ENCODE measurements at regions not wholly inside any gene's neighbourhood (a gene's known extent, or its start where the extent isn't known, plus 50 kb on each side); places are given as distances from the start of the nearest gene placed in this dataset.

DNA sequence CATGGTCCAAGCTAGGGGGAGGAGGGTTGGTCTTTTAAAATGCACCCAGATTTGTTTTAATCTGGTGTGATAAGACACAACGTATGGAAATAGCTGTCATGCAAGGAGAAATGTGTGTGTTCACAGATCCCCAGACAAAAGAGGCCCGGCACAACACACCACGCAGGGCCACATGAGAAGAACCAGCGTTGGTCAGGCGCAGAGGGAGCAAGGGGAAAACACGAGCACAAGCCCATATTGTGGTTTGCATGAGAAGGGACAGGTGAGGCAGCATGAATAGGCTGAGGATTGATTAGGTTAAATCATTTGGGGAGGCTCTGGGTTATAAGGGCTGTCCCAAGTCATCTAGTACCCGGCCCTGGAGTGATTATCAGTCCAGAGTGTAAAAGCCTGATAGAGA is 272.5 kb upstream of the NCKAP5 start:
- no peak overlapping the region for H3K4me3 ChIP-seq (ENCODE audit: low read length)
- no peak for TF ChIP-seq CTCF (conservative IDR thresholded peaks at IDR 0.05; ENCODE audit: low read length)
- DNase-seq (ENCODE audit: low read depth) = no peak

DNA sequence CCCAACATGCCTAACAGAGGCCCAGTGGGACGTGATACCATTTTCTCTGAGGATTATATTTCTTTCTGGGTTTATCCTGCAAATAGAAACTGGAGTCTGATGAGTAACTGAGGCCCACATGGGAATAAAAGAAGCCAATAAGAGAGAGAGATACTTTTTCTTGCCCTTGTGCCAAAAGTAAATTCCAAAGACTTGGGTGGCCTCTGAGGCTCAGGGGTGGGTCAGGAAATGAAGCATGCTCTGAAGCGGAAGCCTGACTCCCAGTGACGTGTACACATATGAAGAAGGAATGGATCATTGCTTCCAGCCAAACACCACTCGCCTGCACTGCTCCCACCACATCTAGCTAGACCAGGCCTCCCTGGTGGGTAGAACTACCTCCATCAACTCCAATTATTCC is 273.6 kb upstream of the NCKAP5 start:
- no peak for TF ChIP-seq CTCF (conservative IDR thresholded peaks at IDR 0.05; ENCODE audit: low read length)
- peak; percentile 91 for DNase-seq (ENCODE audit: low read depth)
- H3K4me3 ChIP-seq (ENCODE audit: low read length) = no peak overlapping the region

GRCh38 chr2:133842446-133842845 is 274.2 kb upstream of the NCKAP5 start:
- TF ChIP-seq CTCF (conservative IDR thresholded peaks at IDR 0.05; ENCODE audit: low read length) = no peak
- no peak overlapping the region for H3K4me3 ChIP-seq (ENCODE audit: low read length)
- DNase-seq (ENCODE audit: low read depth) = no peak

GRCh38 chr2:133843091-133843490 is 274.8 kb upstream of the NCKAP5 start:
- DNase-seq (ENCODE audit: low read depth) = peak; percentile 43
- H3K4me3 ChIP-seq (ENCODE audit: low read length) = no peak overlapping the region

GRCh38 chr2:133843551-133843950 is 275.3 kb upstream of the NCKAP5 start:
- no peak for TF ChIP-seq CTCF (conservative IDR thresholded peaks at IDR 0.05; ENCODE audit: low read length)
- no peak for DNase-seq (ENCODE audit: low read depth)

More at GRCh38 chr2:133843091-133843490, 274.8 kb upstream of the NCKAP5 start:
- no peak for TF ChIP-seq CTCF (conservative IDR thresholded peaks at IDR 0.05; ENCODE audit: low read length)

GRCh38 chr2:133844214-133844892 is 276.1 kb upstream of the NCKAP5 start:
- H3K4me3 ChIP-seq (ENCODE audit: low read length) = no peak overlapping the region
- peak; percentile 69 for DNase-seq (ENCODE audit: low read depth)
- TF ChIP-seq CTCF (conservative IDR thresholded peaks at IDR 0.05; ENCODE audit: low read length) = peak; percentile 93

More at GRCh38 chr2:133843551-133843950, 275.3 kb upstream of the NCKAP5 start:
- H3K4me3 ChIP-seq (ENCODE audit: low read length) = no peak overlapping the region

GRCh38 chr2:133846476-133846875 is 278.2 kb upstream of the NCKAP5 start:
- H3K4me3 ChIP-seq (ENCODE audit: low read length) = no peak overlapping the region
- TF ChIP-seq CTCF (conservative IDR thresholded peaks at IDR 0.05; ENCODE audit: low read length) = no peak
- no peak for DNase-seq (ENCODE audit: low read depth)
